K562 (cell line): ENCODE measurements at regions not wholly inside any gene's neighbourhood (a gene's known extent, or its start where the extent isn't known, plus 50 kb on each side); places are given as distances from the start of the nearest gene placed in this dataset.

Source experiments
- KLF16 ChIP-seq: IDR thresholded peaks from 2 replicates; pipeline ENCODE4 v1.6.1; 2016; ENCODE audit warnings: antibody characterized with exemption
- PTTG1 ChIP-seq: fragments of 450-650 bp; IDR thresholded peaks from 2 replicates; pipeline ENCODE4 v1.6.1; 2016; ENCODE audit warnings: low read depth, mild to moderate bottlenecking, missing genetic modification characterization, missing compliant biosample characterization
- SP2 ChIP-seq: IDR thresholded peaks from 2 replicates; pipeline ENCODE4 v1.6.1; 2011; ENCODE audit warnings: mild to moderate bottlenecking, low read depth, low read length, moderate library complexity; ENCODE audit not compliant: poor library complexity, severe bottlenecking; ENCODE audit errors: extremely low read depth
- ZNF263 ChIP-seq: sonication (generic); formaldehyde crosslinking; IDR thresholded peaks from 2 replicates; pipeline ENCODE4 v1.8.0; 2022; ENCODE audit warnings: mild to moderate bottlenecking, missing genetic modification reagents, borderline replicate concordance
- TF ChIP-seq, protein P1 (sequence below), 3 experiments: IDR thresholded peaks in 2 of 3; conservative IDR thresholded peaks in 1 of 3; 2 replicates each; pipeline ENCODE4 v1.5.1; 2011 to 2012; ENCODE audit warnings: low read length in 3 of 3, mild to moderate bottlenecking in 3 of 3, control low read depth in 2 of 3, improper control_type of control experiment in 1 of 3, inconsistent platforms in 1 of 3, low read depth in 1 of 3, mixed read lengths in 1 of 3, moderate library complexity in 1 of 3; ENCODE audit not compliant: insufficient read depth in 2 of 3
- TF ChIP-seq, protein P2 (sequence below): sonication (generic); formaldehyde crosslinking; IDR thresholded peaks from 2 replicates; pipeline ENCODE4 v1.5.0; 2020; ENCODE audit warnings: missing genetic modification reagents
- TF ChIP-seq, protein P3 (sequence below): fragments of 250-450 bp; sonication (Bioruptor Pico); IDR thresholded peaks from 2 replicates; pipeline ENCODE4 v1.5.1; 2021; ENCODE audit warnings: mild to moderate bottlenecking

DNA sequence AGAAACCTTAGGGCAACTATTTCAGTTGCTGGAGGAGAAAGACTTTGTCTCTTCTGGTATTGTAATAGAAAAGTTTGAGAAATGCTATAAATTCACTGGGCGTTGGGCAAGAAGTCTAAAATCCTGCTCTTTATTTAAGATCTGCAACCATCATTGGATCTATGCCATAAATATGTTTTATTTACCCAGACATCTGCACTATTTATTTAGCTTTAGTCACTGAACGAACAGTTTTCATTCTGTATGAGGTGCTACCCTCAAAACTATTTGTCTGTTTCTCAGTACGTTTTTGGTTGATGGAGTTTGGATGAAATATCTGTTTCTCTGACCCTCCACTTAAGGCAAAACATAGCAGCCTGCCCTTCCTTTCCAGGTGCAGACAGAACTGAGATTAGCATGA lies 171.5 kb downstream of the SNX19 start:
- TF ChIP-seq, protein P1, sequence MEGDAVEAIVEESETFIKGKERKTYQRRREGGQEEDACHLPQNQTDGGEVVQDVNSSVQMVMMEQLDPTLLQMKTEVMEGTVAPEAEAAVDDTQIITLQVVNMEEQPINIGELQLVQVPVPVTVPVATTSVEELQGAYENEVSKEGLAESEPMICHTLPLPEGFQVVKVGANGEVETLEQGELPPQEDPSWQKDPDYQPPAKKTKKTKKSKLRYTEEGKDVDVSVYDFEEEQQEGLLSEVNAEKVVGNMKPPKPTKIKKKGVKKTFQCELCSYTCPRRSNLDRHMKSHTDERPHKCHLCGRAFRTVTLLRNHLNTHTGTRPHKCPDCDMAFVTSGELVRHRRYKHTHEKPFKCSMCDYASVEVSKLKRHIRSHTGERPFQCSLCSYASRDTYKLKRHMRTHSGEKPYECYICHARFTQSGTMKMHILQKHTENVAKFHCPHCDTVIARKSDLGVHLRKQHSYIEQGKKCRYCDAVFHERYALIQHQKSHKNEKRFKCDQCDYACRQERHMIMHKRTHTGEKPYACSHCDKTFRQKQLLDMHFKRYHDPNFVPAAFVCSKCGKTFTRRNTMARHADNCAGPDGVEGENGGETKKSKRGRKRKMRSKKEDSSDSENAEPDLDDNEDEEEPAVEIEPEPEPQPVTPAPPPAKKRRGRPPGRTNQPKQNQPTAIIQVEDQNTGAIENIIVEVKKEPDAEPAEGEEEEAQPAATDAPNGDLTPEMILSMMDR (IDR thresholded peaks at IDR 0.05 in 2 of 3, conservative IDR thresholded peaks at IDR 0.05 in 1 of 3; ENCODE audit: insufficient read depth in 2 of 3, low read depth in 1 of 3, low read length in 3 of 3): no peak
- TF ChIP-seq, protein P2, sequence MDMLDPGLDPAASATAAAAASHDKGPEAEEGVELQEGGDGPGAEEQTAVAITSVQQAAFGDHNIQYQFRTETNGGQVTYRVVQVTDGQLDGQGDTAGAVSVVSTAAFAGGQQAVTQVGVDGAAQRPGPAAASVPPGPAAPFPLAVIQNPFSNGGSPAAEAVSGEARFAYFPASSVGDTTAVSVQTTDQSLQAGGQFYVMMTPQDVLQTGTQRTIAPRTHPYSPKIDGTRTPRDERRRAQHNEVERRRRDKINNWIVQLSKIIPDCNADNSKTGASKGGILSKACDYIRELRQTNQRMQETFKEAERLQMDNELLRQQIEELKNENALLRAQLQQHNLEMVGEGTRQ (CRISPR knock-in tag): no peak
- TF ChIP-seq KLF16 (no peak), SP2 (no peak), ZNF263 (CRISPR knock-in tag) (no peak), PTTG1 (tag) (no peak)
- TF ChIP-seq, protein P3, sequence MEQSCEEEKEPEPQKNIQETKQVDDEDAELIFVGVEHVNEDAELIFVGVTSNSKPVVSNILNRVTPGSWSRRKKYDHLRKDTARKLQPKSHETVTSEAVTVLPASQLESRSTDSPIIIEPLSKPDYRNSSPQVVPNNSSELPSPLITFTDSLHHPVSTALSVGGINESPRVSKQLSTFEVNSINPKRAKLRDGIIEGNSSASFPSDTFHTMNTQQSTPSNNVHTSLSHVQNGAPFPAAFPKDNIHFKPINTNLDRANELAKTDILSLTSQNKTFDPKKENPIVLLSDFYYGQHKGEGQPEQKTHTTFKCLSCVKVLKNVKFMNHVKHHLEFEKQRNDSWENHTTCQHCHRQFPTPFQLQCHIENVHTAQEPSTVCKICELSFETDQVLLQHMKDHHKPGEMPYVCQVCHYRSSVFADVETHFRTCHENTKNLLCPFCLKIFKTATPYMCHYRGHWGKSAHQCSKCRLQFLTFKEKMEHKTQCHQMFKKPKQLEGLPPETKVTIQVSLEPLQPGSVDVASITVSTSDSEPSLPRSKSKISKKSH (CRISPR knock-in tag): no peak
